ENCODE measurements at regions not wholly inside any gene's neighbourhood (a gene's known extent, or its start where the extent isn't known, plus 50 kb on each side); places are given as distances from the start of the nearest gene placed in this dataset.

DNA sequence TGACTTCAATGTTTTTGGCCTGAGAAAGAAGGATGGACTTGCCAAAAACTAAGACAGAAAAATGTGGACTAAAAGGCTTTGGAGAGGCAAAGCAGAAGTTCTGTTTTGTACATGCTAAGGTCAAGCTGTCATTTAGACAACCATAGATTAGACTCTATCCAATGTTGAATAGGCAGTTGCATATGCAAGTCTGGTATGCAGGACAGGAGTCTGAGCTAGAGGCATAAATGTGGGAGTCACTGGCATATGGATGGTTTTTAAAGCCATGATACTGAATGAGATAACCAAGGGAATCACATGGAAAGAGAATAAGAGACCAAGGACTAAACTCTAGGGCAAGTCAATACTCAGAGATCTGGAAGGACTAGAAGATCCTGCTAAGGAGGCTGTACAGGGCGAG lies 164.1 kb downstream of the LSM5 start:
- ChIA-PET CTCF (no interaction called here), POLR2A (ENCODE audit: unreplicated experiment) (no interaction called here)
- H3K4me3 ChIP-seq (ENCODE audit: low read length): no peak overlapping the region
- no peak overlapping the region for H3K9ac ChIP-seq (ENCODE audit: low read length)
- no peak overlapping the region for H3K27ac ChIP-seq (ENCODE audit: low read length)
- H3K79me2 ChIP-seq (ENCODE audit: low read length): no peaks in the 10 kb centered on the region
- no peaks in the 10 kb centered on the region for H3K36me3 ChIP-seq (ENCODE audit: low read depth, low read length)
- no peaks in the 10 kb centered on the region for H3K4me1 ChIP-seq (ENCODE audit: insufficient read depth, low read length)
- peaks cover 83% of the 10 kb centered on the region for H3K27me3 ChIP-seq (ENCODE audit: low read length)
- H3K9me3 ChIP-seq (ENCODE audit: low read length): no peaks in the 10 kb centered on the region
- DNase-seq (no peak), ATAC-seq (no peak)
- BruUV-seq (replicated peaks): no TSS peak
- intact Hi-C loops (cut with micrococcal nuclease): no loop called here
- H3F3A ChIP-seq (ENCODE audit: low read length, unreplicated experiment): no peaks in the 10 kb centered on the region
- H4K20me1 ChIP-seq (ENCODE audit: low read length): no peaks in the 10 kb centered on the region
- H3K4me2 ChIP-seq (ENCODE audit: low read length): no peak overlapping the region
- no peaks in the 10 kb centered on the region for H3K9me2 ChIP-seq (replicated peaks; ENCODE audit: low read length)
- TF ChIP-seq EZH2 (IDR thresholded peaks at IDR 0.05; ENCODE audit: low read length, unreplicated experiment): no peak
- no peak for TF ChIP-seq EZH2phosphoT487 (IDR thresholded peaks at IDR 0.05; ENCODE audit: borderline replicate concordance, low read length)
- TF ChIP-seq, protein P1, sequence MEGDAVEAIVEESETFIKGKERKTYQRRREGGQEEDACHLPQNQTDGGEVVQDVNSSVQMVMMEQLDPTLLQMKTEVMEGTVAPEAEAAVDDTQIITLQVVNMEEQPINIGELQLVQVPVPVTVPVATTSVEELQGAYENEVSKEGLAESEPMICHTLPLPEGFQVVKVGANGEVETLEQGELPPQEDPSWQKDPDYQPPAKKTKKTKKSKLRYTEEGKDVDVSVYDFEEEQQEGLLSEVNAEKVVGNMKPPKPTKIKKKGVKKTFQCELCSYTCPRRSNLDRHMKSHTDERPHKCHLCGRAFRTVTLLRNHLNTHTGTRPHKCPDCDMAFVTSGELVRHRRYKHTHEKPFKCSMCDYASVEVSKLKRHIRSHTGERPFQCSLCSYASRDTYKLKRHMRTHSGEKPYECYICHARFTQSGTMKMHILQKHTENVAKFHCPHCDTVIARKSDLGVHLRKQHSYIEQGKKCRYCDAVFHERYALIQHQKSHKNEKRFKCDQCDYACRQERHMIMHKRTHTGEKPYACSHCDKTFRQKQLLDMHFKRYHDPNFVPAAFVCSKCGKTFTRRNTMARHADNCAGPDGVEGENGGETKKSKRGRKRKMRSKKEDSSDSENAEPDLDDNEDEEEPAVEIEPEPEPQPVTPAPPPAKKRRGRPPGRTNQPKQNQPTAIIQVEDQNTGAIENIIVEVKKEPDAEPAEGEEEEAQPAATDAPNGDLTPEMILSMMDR (conservative IDR thresholded peaks at IDR 0.05; ENCODE audit: low read depth, low read length): no peak
- no peak overlapping the region for H2AFZ ChIP-seq (ENCODE audit: low read length)

DNA sequence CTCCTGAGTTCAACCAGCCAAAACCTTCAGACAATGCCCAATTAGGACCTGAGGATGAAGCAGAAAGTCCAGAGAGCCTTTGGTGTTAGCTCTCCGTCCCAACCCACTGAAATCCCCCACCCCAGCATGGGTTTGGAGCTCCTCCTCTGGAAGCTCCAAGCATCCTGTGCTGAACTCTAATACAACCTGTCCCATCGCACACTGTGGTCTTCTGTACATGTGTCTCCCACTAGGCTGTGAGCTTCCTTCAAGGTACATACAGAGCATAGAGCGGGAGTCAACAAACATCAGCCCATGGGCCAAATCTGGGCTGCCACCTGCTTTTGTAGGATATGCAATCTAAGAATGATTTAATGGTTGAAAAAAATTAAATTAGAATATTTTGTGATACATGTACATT lies 166.5 kb downstream of the LSM5 start:
- POLR2A ChIA-PET (ENCODE audit: unreplicated experiment): no interaction called here
- no peak for ATAC-seq

DNA sequence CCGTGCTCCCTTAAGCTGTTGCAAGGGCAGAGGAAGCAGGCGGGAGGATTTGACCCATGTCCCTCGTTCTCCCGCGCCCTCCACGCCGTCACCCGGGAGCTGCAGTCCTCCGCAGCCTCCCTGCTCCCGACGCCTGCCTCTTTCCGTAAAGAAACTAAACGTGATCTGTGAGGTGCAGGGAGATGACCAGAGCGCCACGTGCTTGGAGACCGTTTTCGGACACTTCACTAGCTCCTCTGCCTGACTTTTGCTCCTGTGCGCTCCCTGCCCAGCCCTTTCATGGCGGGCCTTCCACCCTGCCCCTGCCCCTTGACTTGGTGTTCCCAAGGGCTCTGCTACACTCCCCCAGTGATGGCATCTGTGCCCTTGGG lies 171.2 kb downstream of the LSM5 start:
- Histone ChIP-seq H2AFZ (ENCODE audit: low read length) (no peak overlapping the region), H3K79me2 (ENCODE audit: low read length) (no peaks in the 10 kb centered on the region), H3K4me2 (ENCODE audit: low read length) (no peak overlapping the region), H3F3A (ENCODE audit: low read length, unreplicated experiment) (no peaks in the 10 kb centered on the region), H4K20me1 (ENCODE audit: low read length) (no peaks in the 10 kb centered on the region), H3K9me3 (ENCODE audit: low read length) (no peaks in the 10 kb centered on the region), H3K36me3 (ENCODE audit: low read depth, low read length) (no peaks in the 10 kb centered on the region), H3K4me3 (ENCODE audit: low read length) (no peak overlapping the region), H3K27ac (ENCODE audit: low read length) (no peak overlapping the region), H3K9me2 (replicated peaks; ENCODE audit: low read length) (no peaks in the 10 kb centered on the region; the same call in 1 of the 2 replicates), H3K27me3 (ENCODE audit: low read length) (peaks cover 94% of the 10 kb centered on the region), H3K9ac (ENCODE audit: low read length) (no peak overlapping the region), H3K4me1 (ENCODE audit: insufficient read depth, low read length) (no peaks in the 10 kb centered on the region)
- POLR2A ChIA-PET (ENCODE audit: unreplicated experiment): no interaction called here
- no TSS peak for BruUV-seq (replicated peaks)
- CTCF ChIA-PET: no interaction called here
- intact Hi-C loops (cut with micrococcal nuclease): no loop called here
- TF ChIP-seq EZH2phosphoT487 (IDR thresholded peaks at IDR 0.05; ENCODE audit: borderline replicate concordance, low read length) (no peak), EZH2 (IDR thresholded peaks at IDR 0.05; ENCODE audit: low read length, unreplicated experiment) (no peak)
- TF ChIP-seq, protein P1 (conservative IDR thresholded peaks at IDR 0.05; ENCODE audit: low read depth, low read length): no peak
- ATAC-seq (no peak), DNase-seq (no peak)

More for the DNA sequence above, 166.5 kb downstream of the LSM5 start:
- no peaks in the 10 kb centered on the region for H3K36me3 ChIP-seq (ENCODE audit: low read depth, low read length)
- no TSS peak for BruUV-seq (replicated peaks)
- H3F3A ChIP-seq (ENCODE audit: low read length, unreplicated experiment): no peaks in the 10 kb centered on the region
- H3K9me3 ChIP-seq (ENCODE audit: low read length): no peaks in the 10 kb centered on the region
- no peak overlapping the region for H2AFZ ChIP-seq (ENCODE audit: low read length)
- H3K27ac ChIP-seq (ENCODE audit: low read length): no peak overlapping the region
- no peak overlapping the region for H3K4me2 ChIP-seq (ENCODE audit: low read length)
- peaks cover 86% of the 10 kb centered on the region for H3K27me3 ChIP-seq (ENCODE audit: low read length)
- CTCF ChIA-PET: no interaction called here
- TF ChIP-seq EZH2 (IDR thresholded peaks at IDR 0.05; ENCODE audit: low read length, unreplicated experiment) (no peak), EZH2phosphoT487 (IDR thresholded peaks at IDR 0.05; ENCODE audit: borderline replicate concordance, low read length) (no peak)
- TF ChIP-seq, protein P1 (conservative IDR thresholded peaks at IDR 0.05; ENCODE audit: low read depth, low read length): no peak
- no peak for DNase-seq
- H3K4me3 ChIP-seq (ENCODE audit: low read length): no peak overlapping the region
- H3K79me2 ChIP-seq (ENCODE audit: low read length): no peaks in the 10 kb centered on the region
- no peaks in the 10 kb centered on the region for H3K4me1 ChIP-seq (ENCODE audit: insufficient read depth, low read length)
- intact Hi-C loops (cut with micrococcal nuclease): no loop called here
- H3K9ac ChIP-seq (ENCODE audit: low read length): no peak overlapping the region
- H3K9me2 ChIP-seq (replicated peaks; ENCODE audit: low read length): no peaks in the 10 kb centered on the region
- no peaks in the 10 kb centered on the region for H4K20me1 ChIP-seq (ENCODE audit: low read length)

Measured in PC-3 (cell line).